Common myeloid progenitor, CD34-positive (primary cell): ENCODE measurements at regions not wholly inside any gene's neighbourhood (a gene's known extent, or its start where the extent isn't known, plus 50 kb on each side); places are given as distances from the start of the nearest gene placed in this dataset.
"Not testable (repeated sequence)": the region's sequence is repeated elsewhere in the genome, so short reads cannot be mapped to it uniquely, and the experiment has no call there.

Experiments used
- CTCF ChIA-PET: fragments of 350-600 bp; sonication (Branson Sonifier 250); formaldehyde crosslinking; loops from one replicate; lab custom pipeline; 2021; ENCODE audit warnings: antibody characterized with exemption; lab: Charles Lee
- POLR2A ChIA-PET: fragments of 350-600 bp; sonication (Branson Sonifier 250); formaldehyde crosslinking; loops from one replicate; lab custom pipeline; 2021; ENCODE audit warnings: antibody characterized with exemption; lab: Charles Lee
- DNase-seq, 3 donors: peaks; one replicate each; pipeline versions ENCODE4 v3.0.0 to v3.0.0-alpha.2; 2013
- H3K27ac ChIP-seq, 2 experiments: 1 replicate in 1 of 2; 2 replicates in 1 of 2; pipeline ENCODE4 v1.7.0; 2013; ENCODE audit warnings: inconsistent platforms in 2 of 2, low read length in 2 of 2, mild to moderate bottlenecking in 2 of 2, low read depth in 1 of 2, moderate library complexity in 1 of 2; ENCODE audit not compliant: severe bottlenecking in 2 of 2, insufficient read depth in 1 of 2, poor library complexity in 1 of 2
- H3K27me3 ChIP-seq, 5 experiments: replicated peaks in 2 of 5; 1 replicate in 3 of 5; 2 replicates in 2 of 5; pipeline versions ENCODE4 v1.6.1 to v1.7.0; 2013; ENCODE audit warnings: low read length in 4 of 5, mild to moderate bottlenecking in 2 of 5, moderate library complexity in 2 of 5, inconsistent platforms in 1 of 5; ENCODE audit not compliant: insufficient read depth in 5 of 5, control insufficient read depth in 4 of 5
- H3K36me3 ChIP-seq, 4 experiments: 1 replicate in 2 of 4; 2 replicates in 2 of 4; pipeline versions ENCODE4 v1.6.1 to v1.7.0; 2013; ENCODE audit warnings: low read length in 3 of 4, control low read depth in 1 of 4, mild to moderate bottlenecking in 1 of 4; ENCODE audit not compliant: control insufficient read depth in 4 of 4, insufficient read depth in 4 of 4
- H3K4me1 ChIP-seq, 4 experiments: 1 replicate in 3 of 4; 2 replicates in 1 of 4; pipeline versions ENCODE4 v1.6.1 to v1.7.1; 2013; ENCODE audit warnings: low read length in 3 of 4, mild to moderate bottlenecking in 3 of 4, control low read depth in 1 of 4, inconsistent platforms in 1 of 4, moderate library complexity in 1 of 4; ENCODE audit not compliant: control insufficient read depth in 4 of 4, insufficient read depth in 4 of 4; ENCODE audit errors: control extremely low read depth in 1 of 4
- H3K4me3 ChIP-seq, 7 experiments: 1 replicate in 4 of 7; 2 replicates in 3 of 7; pipeline versions ENCODE4 v1.5.1 to v1.7.0; 2013; ENCODE audit warnings: mild to moderate bottlenecking in 7 of 7, low read length in 6 of 7, moderate library complexity in 6 of 7, inconsistent platforms in 2 of 7, low read depth in 2 of 7, control low read depth in 1 of 7; ENCODE audit not compliant: insufficient read depth in 4 of 7, control insufficient read depth in 1 of 7; ENCODE audit errors: extremely low read depth in 1 of 7
- H3K9me3 ChIP-seq, 5 experiments: 1 replicate in 4 of 5; 2 replicates in 1 of 5; pipeline versions ENCODE4 v1.6.1 to v1.7.1; 2013; ENCODE audit warnings: low read length in 4 of 5, mild to moderate bottlenecking in 2 of 5, inconsistent platforms in 1 of 5, low read depth in 1 of 5, moderate library complexity in 1 of 5; ENCODE audit not compliant: control insufficient read depth in 4 of 5, insufficient read depth in 2 of 5; ENCODE audit errors: control extremely low read depth in 1 of 5
- WGBS: methylation state at CpG from one replicate; pipeline ENCODE4 v1.1.5; 2013; ENCODE audit not compliant: insufficient coverage; 5-methylcytosine and 5-hydroxymethylcytosine counted together

- POLR2A ChIA-PET: no interaction called here
- no peak overlapping the region for H3K4me3 ChIP-seq
- H3K27ac ChIP-seq: no peak overlapping the region
- CTCF ChIA-PET: no interaction called here
- H3K9me3 ChIP-seq: no peaks in the 10 kb centered on the region
- H3K4me1 ChIP-seq: peaks cover 0 to 13% (median 4%) of the 10 kb centered on the region in 4 experiments
- no peak for DNase-seq
- no peaks in the 10 kb centered on the region for H3K27me3 ChIP-seq
- H3K36me3 ChIP-seq: no peaks in the 10 kb centered on the region
- WGBS: 83% methylated on average over 1 of the region's 1 CpG
Observed at GRCh38 chr5:165397516-165397915, 1892.1 kb downstream of the MAT2B start.

GRCh38 chr5:165400086-165400485 is 1894.7 kb downstream of the MAT2B start:
- no peaks in the 10 kb centered on the region for H3K36me3 ChIP-seq
- DNase-seq: no peak
- H3K27ac ChIP-seq: no peak overlapping the region
- ChIA-PET POLR2A (no interaction called here), CTCF (no interaction called here)
- no peak overlapping the region for H3K4me3 ChIP-seq
- H3K27me3 ChIP-seq: no peaks in the 10 kb centered on the region
- no peaks in the 10 kb centered on the region for H3K4me1 ChIP-seq
- H3K9me3 ChIP-seq: no peaks in the 10 kb centered on the region

- ChIA-PET POLR2A (no interaction called here), CTCF (no interaction called here)
- WGBS: no CpG with 5 or more reads among the region's 2 CpGs
- no peaks in the 10 kb centered on the region for H3K27me3 ChIP-seq
- H3K4me3 ChIP-seq: no peak overlapping the region
- no peak overlapping the region for H3K27ac ChIP-seq
- H3K4me1 ChIP-seq: no peaks in the 10 kb centered on the region
- H3K9me3 ChIP-seq: peaks cover 0 to 8% (median 0%) of the 10 kb centered on the region in 5 experiments
- no peaks in the 10 kb centered on the region for H3K36me3 ChIP-seq
- DNase-seq: no peak
Observed at GRCh38 chr5:165404917-165405316, 1899.5 kb downstream of the MAT2B start.

GRCh38 chr5:165405340-165405739 is 1899.9 kb downstream of the MAT2B start:
- no peak for DNase-seq
- CTCF ChIA-PET: no interaction called here
- no CpG with 5 or more reads among the region's 1 CpG for WGBS

GRCh38 chr5:165407352-165407751 is 1901.9 kb downstream of the MAT2B start:
- ChIA-PET CTCF (no interaction called here), POLR2A (no interaction called here)
- no peak overlapping the region for H3K27ac ChIP-seq
- no peak for DNase-seq
- 100% methylated on average over 2 of the region's 3 CpGs for WGBS
- H3K4me1 ChIP-seq: no peaks in the 10 kb centered on the region
- H3K4me3 ChIP-seq: no peak overlapping the region
- peaks cover 0 to 11% (median 0%) of the 10 kb centered on the region in 5 experiments for H3K9me3 ChIP-seq
- no peaks in the 10 kb centered on the region for H3K27me3 ChIP-seq
- no peaks in the 10 kb centered on the region for H3K36me3 ChIP-seq

More at GRCh38 chr5:165405340-165405739, 1899.9 kb downstream of the MAT2B start:
- peaks cover 0 to 11% (median 0%) of the 10 kb centered on the region in 5 experiments for H3K9me3 ChIP-seq
- H3K36me3 ChIP-seq: no peaks in the 10 kb centered on the region
- H3K4me3 ChIP-seq: no peak overlapping the region
- H3K4me1 ChIP-seq: no peaks in the 10 kb centered on the region
- no peak overlapping the region for H3K27ac ChIP-seq
- POLR2A ChIA-PET: no interaction called here
- H3K27me3 ChIP-seq: no peaks in the 10 kb centered on the region

- WGBS: no CpG with 5 or more reads among the region's 1 CpG
- ChIA-PET POLR2A (no interaction called here), CTCF (no interaction called here)
- Histone ChIP-seq H3K27ac (no peak overlapping the region), H3K36me3 (no peaks in the 10 kb centered on the region), H3K27me3 (no peaks in the 10 kb centered on the region), H3K4me3 (no peak overlapping the region), H3K4me1 (no peaks in the 10 kb centered on the region), H3K9me3 (peaks cover 0 to 11% (median 0%) of the 10 kb centered on the region in 5 experiments)
- no peak for DNase-seq
Observed at GRCh38 chr5:165410476-165410875, 1905.1 kb downstream of the MAT2B start.

- H3K27ac ChIP-seq, DNase-seq, POLR2A ChIA-PET, H3K4me1 ChIP-seq, H3K4me3 ChIP-seq, CTCF ChIA-PET, H3K27me3 ChIP-seq, H3K36me3 ChIP-seq: not testable (repeated sequence)
- WGBS: no CpG with 5 or more reads among the region's 1 CpG
- peaks cover 0 to 11% (median 0%) of the 10 kb centered on the region in 5 experiments for H3K9me3 ChIP-seq
Observed at GRCh38 chr5:165411532-165411931, 1906.1 kb downstream of the MAT2B start.
